ENCODE measurements at regions not wholly inside any gene's neighbourhood (a gene's known extent, or its start where the extent isn't known, plus 50 kb on each side); places are given as distances from the start of the nearest gene placed in this dataset.

GRCh38 chr14:54202288-54202687 is 194.5 kb upstream of the CDKN3 start (continued):
- no peak for TF ChIP-seq CHD7 (IDR thresholded peaks at IDR 0.05; ENCODE audit: insufficient replicate concordance, low read length)
- no peak for TF ChIP-seq ATF3 (IDR thresholded peaks at IDR 0.05; ENCODE audit: insufficient read depth, low read depth, low read length)
- TF ChIP-seq SAP30 (IDR thresholded peaks at IDR 0.05; ENCODE audit: insufficient read depth, insufficient replicate concordance, low read length) = no peak
